GM13977 (cell line): ENCODE measurements at regions not wholly inside any gene's neighbourhood (a gene's known extent, or its start where the extent isn't known, plus 50 kb on each side); places are given as distances from the start of the nearest gene placed in this dataset.

Experiments used
- DNase-seq: peaks from one replicate; pipeline ENCODE4 v3.0.0; 2012; ENCODE audit warnings: low spot score
- CTCF ChIP-seq: IDR thresholded peaks from 2 replicates; pipeline ENCODE4 v1.5.1; 2012; ENCODE audit warnings: mild to moderate bottlenecking, control low read depth; ENCODE audit not compliant: insufficient read depth; ENCODE audit errors: extremely low read depth, missing control alignments
- in situ Hi-C: fragments of 300-500 bp; cut with MboI; formaldehyde crosslinking; loops from one replicate; pipeline ENCODE4 v1.12.0; 2022; ENCODE audit warnings: low sequenced_read_pairs, low pct_unique_long_range_greater_than_20kb, mixed read lengths, inconsistent platforms; ENCODE audit not compliant: unreplicated experiment

GRCh38 chr11:130639369-130639768 is 190.9 kb downstream of the ADAMTS15 start:
- no peak for DNase-seq
- in situ Hi-C loops, result no loop called here

GRCh38 chr11:130640526-130640925 is 192.1 kb downstream of the ADAMTS15 start:
- in situ Hi-C loops, result no loop called here
- no peak for TF ChIP-seq CTCF
- DNase-seq, result no peak

More at GRCh38 chr11:130639369-130639768, 190.9 kb downstream of the ADAMTS15 start:
- TF ChIP-seq CTCF, result no peak

- TF ChIP-seq CTCF, result no peak
- DNase-seq, result no peak
- in situ Hi-C loops, result no loop called here
These were observed 193.4 kb downstream of the ADAMTS15 start for GRCh38 chr11:130641876-130642275.

- no peak for TF ChIP-seq CTCF
- DNase-seq, result no peak
These were observed 194.5 kb downstream of the ADAMTS15 start for GRCh38 chr11:130642994-130643393.

GRCh38 chr11:130644187-130644586 is 195.7 kb downstream of the ADAMTS15 start:
- TF ChIP-seq CTCF, result no peak
- in situ Hi-C loops, result no loop called here
- DNase-seq, result no peak

More at GRCh38 chr11:130642994-130643393, 194.5 kb downstream of the ADAMTS15 start:
- in situ Hi-C loops, result no loop called here

- no peak for DNase-seq
- TF ChIP-seq CTCF, result no peak
- in situ Hi-C loops, result no loop called here
These were observed 196.9 kb downstream of the ADAMTS15 start for GRCh38 chr11:130645164-130645842.
